CD8-positive, alpha-beta memory T cell (primary cell): ENCODE measurements at regions not wholly inside any gene's neighbourhood (a gene's known extent, or its start where the extent isn't known, plus 50 kb on each side); places are given as distances from the start of the nearest gene placed in this dataset.

Experiments used
- CTCF ChIA-PET: fragments of 350-600 bp; sonication (Branson Sonifier 250); formaldehyde crosslinking; loops from one replicate; lab custom pipeline; 2021; ENCODE audit warnings: antibody characterized with exemption; lab: Charles Lee
- POLR2A ChIA-PET: fragments of 350-600 bp; sonication (Branson Sonifier 250); formaldehyde crosslinking; loops from one replicate; lab custom pipeline; 2021; ENCODE audit warnings: antibody characterized with exemption; lab: Charles Lee
- DNase-seq, 5 donors: peaks; one replicate each; pipeline versions ENCODE4 v3.0.0 to v3.0.0-alpha.2; 2020 to 2022; ENCODE audit warnings: mixed read lengths in 1 of 5
- H3K27ac ChIP-seq: one replicate; pipeline ENCODE4 v1.7.0; 2013; ENCODE audit warnings: low read depth, mild to moderate bottlenecking, low read length, moderate library complexity
- H3K27me3 ChIP-seq: 2 replicates; pipeline ENCODE4 v1.7.0; 2013; ENCODE audit warnings: low read length, mild to moderate bottlenecking; ENCODE audit not compliant: insufficient read depth, poor library complexity, severe bottlenecking
- H3K36me3 ChIP-seq: 2 replicates; pipeline ENCODE4 v1.7.0; 2013; ENCODE audit warnings: mild to moderate bottlenecking, low read length, moderate library complexity; ENCODE audit not compliant: insufficient read depth
- H3K4me1 ChIP-seq: 2 replicates; pipeline ENCODE4 v1.7.0; 2013; ENCODE audit warnings: mild to moderate bottlenecking, low read length, moderate library complexity; ENCODE audit not compliant: insufficient read depth
- H3K4me3 ChIP-seq: 2 replicates; pipeline ENCODE4 v1.7.0; 2013; ENCODE audit warnings: mild to moderate bottlenecking, low read length
- H3K9me3 ChIP-seq: 2 replicates; pipeline ENCODE4 v1.7.0; 2013; ENCODE audit warnings: mild to moderate bottlenecking, low read length
- H3K27ac Mint-ChIP-seq, 8 donors: one replicate each; pipeline ENCODE4 v1.8.0; 2020 to 2021; ENCODE audit warnings: mixed read lengths in 8 of 8, mild to moderate bottlenecking in 6 of 8, inconsistent platforms in 3 of 8, moderate library complexity in 3 of 8
- H3K27me3 Mint-ChIP-seq, 2 donors: one replicate each; pipeline ENCODE4 v1.8.0; 2020 to 2021; ENCODE audit warnings: mixed read lengths in 2 of 2, mild to moderate bottlenecking in 1 of 2, moderate library complexity in 1 of 2
- H3K36me3 Mint-ChIP-seq, 3 donors: one replicate each; pipeline ENCODE4 v1.8.0; 2020 to 2021; ENCODE audit warnings: mixed read lengths in 3 of 3, inconsistent platforms in 1 of 3, mild to moderate bottlenecking in 1 of 3
- H3K4me1 Mint-ChIP-seq, 3 donors: one replicate each; pipeline ENCODE4 v1.8.0; 2020 to 2021; ENCODE audit warnings: mixed read lengths in 3 of 3, inconsistent platforms in 1 of 3, mild to moderate bottlenecking in 1 of 3
- H3K4me3 Mint-ChIP-seq, 7 donors: one replicate each; pipeline ENCODE4 v1.8.0; 2020 to 2021; ENCODE audit warnings: mixed read lengths in 7 of 7, mild to moderate bottlenecking in 6 of 7, moderate library complexity in 4 of 7, inconsistent platforms in 2 of 7
- H3K9me3 Mint-ChIP-seq, 5 donors: one replicate each; pipeline ENCODE4 v1.8.0; 2020 to 2022; ENCODE audit warnings: mixed read lengths in 5 of 5, mild to moderate bottlenecking in 3 of 5, moderate library complexity in 2 of 5, inconsistent platforms in 1 of 5

DNA sequence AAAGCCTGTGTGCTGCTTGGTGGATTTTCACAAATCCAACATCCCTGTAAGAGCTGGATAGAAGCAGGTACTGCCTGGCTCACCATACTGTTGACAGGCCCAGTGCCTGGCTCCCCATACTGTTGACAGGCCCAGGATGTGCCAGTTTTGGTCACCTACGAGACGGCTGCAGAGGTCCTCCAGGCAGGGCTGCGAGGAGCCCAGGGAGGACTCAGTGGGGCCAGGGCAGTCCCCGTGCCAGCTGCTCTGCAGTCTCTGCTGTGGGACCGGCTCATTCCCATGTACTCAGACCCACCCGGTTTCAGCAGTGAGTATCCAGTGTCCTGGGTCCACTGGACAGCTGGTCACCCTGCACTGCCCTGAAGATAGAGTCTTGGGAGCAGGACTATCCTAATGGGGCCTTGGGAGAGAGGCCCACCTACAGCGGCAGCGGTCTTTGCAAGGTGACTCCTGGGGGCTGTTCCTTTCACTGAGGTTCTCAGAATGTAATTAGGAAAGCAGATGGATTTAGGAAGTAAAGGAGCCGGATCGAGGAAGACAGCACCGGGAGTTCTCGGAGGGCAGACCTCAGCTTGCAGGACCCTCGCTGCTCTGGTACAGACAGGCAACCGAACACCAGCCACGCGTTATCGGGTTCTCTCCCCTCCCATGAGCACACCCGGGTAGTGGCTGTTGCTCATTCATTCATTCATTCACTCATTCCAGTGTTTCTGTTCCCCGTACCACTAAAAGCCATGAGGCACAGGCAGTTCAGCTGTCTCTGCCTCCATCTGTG, 106.1 kb downstream of the CTTN start:
- Histone ChIP-seq H3K4me3 (no peak overlapping the region), H3K27me3 (no peaks in the 10 kb centered on the region), H3K27ac (no peak overlapping the region), H3K9me3 (no peaks in the 10 kb centered on the region), H3K4me1 (no peaks in the 10 kb centered on the region), H3K36me3 (no peaks in the 10 kb centered on the region)
- H3K9me3 Mint-ChIP-seq, result no peaks in the 10 kb centered on the region
- H3K4me3 Mint-ChIP-seq, result no peak overlapping the region
- H3K27me3 Mint-ChIP-seq, result peaks cover 4 to 16% of the 10 kb centered on the region in 2 donors
- no peak overlapping the region for H3K27ac Mint-ChIP-seq
- H3K4me1 Mint-ChIP-seq, result no peaks in the 10 kb centered on the region
- DNase-seq, result peak in 1 of 5 donors; percentile 22
- ChIA-PET POLR2A (no interaction called here), CTCF (no interaction called here)
- no peaks in the 10 kb centered on the region for H3K36me3 Mint-ChIP-seq

DNA sequence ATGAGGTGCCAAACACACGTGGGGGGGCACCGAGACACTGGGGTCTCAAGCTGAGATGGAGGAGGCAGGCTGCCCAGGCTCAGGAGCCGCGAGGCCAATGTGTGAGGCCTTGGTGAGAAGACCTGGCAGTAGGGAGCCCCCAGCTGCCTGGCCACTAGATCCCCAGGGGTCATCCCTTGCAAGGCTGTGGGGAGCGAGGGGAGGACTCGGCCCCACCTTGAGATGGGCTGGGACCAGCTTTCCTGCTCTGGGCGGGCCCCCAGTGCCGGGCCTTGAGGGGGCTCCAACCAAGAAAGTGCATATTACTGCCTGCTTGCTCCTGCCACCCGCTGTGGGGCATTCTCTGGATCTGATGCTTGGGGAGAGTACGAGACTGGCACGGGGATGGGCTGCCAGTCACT, 107.0 kb downstream of the CTTN start:
- no peak overlapping the region for H3K4me3 ChIP-seq
- Mint-ChIP-seq H3K27me3 (peaks cover 4 to 16% of the 10 kb centered on the region in 2 donors), H3K27ac (no peak overlapping the region), H3K36me3 (no peaks in the 10 kb centered on the region), H3K4me3 (no peak overlapping the region), H3K4me1 (no peaks in the 10 kb centered on the region), H3K9me3 (no peaks in the 10 kb centered on the region)
- H3K36me3 ChIP-seq, result no peaks in the 10 kb centered on the region
- H3K4me1 ChIP-seq, result no peaks in the 10 kb centered on the region
- CTCF ChIA-PET, result no interaction called here
- no peaks in the 10 kb centered on the region for H3K27me3 ChIP-seq
- peak in 1 of 5 donors; percentile 32 for DNase-seq
- POLR2A ChIA-PET, result no interaction called here
- H3K9me3 ChIP-seq, result no peaks in the 10 kb centered on the region
- H3K27ac ChIP-seq, result no peak overlapping the region

DNA sequence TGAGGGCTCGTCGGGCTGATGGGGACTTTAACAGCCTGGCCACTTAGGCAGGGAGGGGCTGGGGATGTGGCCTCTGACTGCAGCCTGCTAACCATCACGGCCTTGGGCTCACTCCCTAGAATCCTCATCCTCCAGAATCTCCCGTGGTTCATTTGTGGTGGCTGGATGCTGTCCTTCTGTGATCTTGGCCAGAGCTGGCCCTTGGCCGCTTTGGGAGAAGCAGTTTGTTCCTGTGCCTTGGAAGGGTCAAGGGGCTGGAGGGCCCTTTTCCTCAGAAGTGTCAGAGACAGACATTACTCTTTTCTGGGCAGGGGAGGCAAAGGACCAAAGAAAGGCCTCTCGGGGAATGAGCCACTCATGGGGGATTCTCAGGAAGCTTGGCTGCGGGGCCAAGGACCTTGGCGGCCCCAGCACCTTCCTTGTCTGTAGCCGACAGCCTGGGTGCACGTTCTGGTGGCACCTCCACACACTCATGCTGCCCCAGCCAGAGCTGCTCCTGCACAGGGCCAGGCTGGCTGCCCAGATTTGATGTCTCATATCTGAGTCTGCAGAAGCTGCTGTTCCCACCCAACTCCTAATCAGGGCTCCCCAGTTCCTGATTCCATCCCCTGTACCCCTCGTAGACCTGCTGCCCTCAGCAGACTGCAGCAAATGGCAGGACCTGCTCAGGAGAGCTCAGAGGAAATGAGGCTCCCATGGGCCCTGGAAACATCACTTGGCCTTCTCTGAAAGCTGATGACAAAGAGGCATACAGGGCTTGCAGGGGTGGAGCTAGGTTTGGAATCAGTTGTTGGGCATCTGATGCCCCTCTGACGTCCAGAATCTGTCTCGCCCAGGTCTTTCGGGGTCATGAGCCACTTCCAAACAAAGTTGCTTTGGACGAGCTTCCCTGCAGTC, 107.7 kb downstream of the CTTN start:
- Histone ChIP-seq H3K27ac (no peak overlapping the region), H3K36me3 (no peaks in the 10 kb centered on the region), H3K9me3 (no peaks in the 10 kb centered on the region), H3K27me3 (no peaks in the 10 kb centered on the region), H3K4me1 (no peaks in the 10 kb centered on the region), H3K4me3 (no peak overlapping the region)
- H3K27ac Mint-ChIP-seq, result no peak overlapping the region
- H3K4me3 Mint-ChIP-seq, result no peak overlapping the region
- POLR2A ChIA-PET, result no interaction called here
- peaks cover 0 to 4% (median 0%) of the 10 kb centered on the region in 5 donors for H3K9me3 Mint-ChIP-seq
- CTCF ChIA-PET, result no interaction called here
- H3K4me1 Mint-ChIP-seq, result no peaks in the 10 kb centered on the region
- H3K27me3 Mint-ChIP-seq, result peaks cover 4 to 16% of the 10 kb centered on the region in 2 donors
- H3K36me3 Mint-ChIP-seq, result no peaks in the 10 kb centered on the region
- peak in 1 of 5 donors; percentile 44 for DNase-seq

DNA sequence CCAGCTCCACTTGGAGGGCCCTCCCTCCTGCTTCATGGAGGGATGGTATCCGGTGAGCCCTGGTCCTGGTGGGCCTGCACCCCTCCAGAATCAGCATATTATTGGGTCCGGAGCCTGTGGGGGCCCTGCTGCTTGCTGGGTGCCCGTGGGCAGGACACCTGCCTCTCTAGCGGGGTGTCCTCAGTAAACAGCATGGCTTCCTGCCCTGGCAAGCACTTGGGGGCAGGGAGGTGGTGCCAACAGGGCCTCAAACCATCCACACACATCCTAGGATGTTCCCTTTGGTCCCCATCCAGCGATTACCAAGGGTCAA, 108.3 kb downstream of the CTTN start:
- Mint-ChIP-seq H3K4me3 (no peak overlapping the region), H3K27me3 (peaks cover 4 to 16% of the 10 kb centered on the region in 2 donors), H3K36me3 (no peaks in the 10 kb centered on the region), H3K4me1 (no peaks in the 10 kb centered on the region), H3K27ac (no peak overlapping the region), H3K9me3 (peaks cover 0 to 7% (median 0%) of the 10 kb centered on the region in 5 donors)
- no peaks in the 10 kb centered on the region for H3K4me1 ChIP-seq
- CTCF ChIA-PET, result no interaction called here
- no peaks in the 10 kb centered on the region for H3K9me3 ChIP-seq
- no peaks in the 10 kb centered on the region for H3K36me3 ChIP-seq
- POLR2A ChIA-PET, result no interaction called here
- H3K27ac ChIP-seq, result no peak overlapping the region
- H3K27me3 ChIP-seq, result no peaks in the 10 kb centered on the region
- no peak for DNase-seq
- no peak overlapping the region for H3K4me3 ChIP-seq

DNA sequence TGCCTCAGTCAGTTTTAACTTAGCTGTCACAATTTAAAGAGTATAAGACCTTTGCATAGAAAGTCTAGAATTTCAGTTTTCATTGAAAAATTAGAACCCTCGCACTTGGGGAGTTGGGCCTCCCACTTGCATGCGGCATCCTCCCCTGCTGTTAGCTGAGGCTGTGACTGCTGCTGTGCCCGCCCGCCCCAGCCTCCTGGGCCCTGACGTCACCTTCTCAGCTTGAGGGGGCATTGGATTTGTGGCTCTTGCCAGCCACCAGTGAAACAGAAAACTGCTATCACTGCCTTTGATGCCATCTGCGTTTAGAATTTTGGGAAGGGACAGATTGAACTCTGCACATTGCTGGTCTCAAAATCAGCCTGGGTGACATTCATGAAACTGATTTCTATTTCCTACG, 108.7 kb downstream of the CTTN start:
- no peaks in the 10 kb centered on the region for H3K4me1 Mint-ChIP-seq
- Histone ChIP-seq H3K4me3 (no peak overlapping the region), H3K4me1 (no peaks in the 10 kb centered on the region), H3K9me3 (no peaks in the 10 kb centered on the region), H3K27ac (no peak overlapping the region), H3K36me3 (no peaks in the 10 kb centered on the region), H3K27me3 (no peaks in the 10 kb centered on the region)
- no peak overlapping the region for H3K27ac Mint-ChIP-seq
- H3K36me3 Mint-ChIP-seq, result no peaks in the 10 kb centered on the region
- H3K27me3 Mint-ChIP-seq, result peaks cover 3 to 16% of the 10 kb centered on the region in 2 donors
- ChIA-PET POLR2A (no interaction called here), CTCF (no interaction called here)
- no peak overlapping the region for H3K4me3 Mint-ChIP-seq
- H3K9me3 Mint-ChIP-seq, result peaks cover 2 to 8% (median 3%) of the 10 kb centered on the region in 5 donors
- DNase-seq, result no peak

DNA sequence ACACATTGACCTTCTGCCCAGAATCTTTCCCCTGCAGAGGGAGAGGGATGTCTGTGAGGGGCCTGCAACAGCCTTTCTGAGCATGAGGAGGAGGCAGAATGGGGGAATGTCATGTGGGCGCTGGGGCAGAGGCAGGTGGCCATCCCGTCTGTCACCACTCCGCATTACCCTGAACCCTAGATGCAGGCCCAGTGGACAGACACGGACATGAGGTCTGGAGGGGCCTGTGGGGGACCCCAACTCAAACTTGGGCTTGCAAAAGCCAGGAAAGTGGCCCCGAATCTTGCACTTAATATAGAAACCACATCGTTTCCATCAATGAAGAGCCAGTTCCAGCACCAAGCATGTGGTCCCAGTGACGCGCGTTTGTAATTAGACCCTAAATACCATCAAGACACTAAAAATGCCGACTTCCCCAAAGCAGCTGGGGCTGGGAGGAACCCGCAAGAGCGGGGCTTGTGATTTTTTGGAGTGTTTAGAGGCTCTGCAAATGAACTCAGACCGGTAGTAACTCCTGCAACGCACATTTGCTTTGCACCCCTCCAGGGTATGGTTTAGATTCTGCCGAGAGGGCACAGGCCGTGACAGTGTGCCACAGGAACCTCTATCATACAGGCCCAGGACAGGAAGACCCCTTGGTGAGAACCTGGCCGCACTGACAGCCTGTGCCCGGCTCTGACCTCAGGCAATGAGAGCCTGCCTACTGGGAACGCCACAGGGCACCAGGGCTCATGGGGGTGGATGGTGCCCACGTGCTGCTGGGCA, 109.3 kb downstream of the CTTN start:
- H3K27ac ChIP-seq, result no peak overlapping the region
- peaks cover 3 to 16% of the 10 kb centered on the region in 2 donors for H3K27me3 Mint-ChIP-seq
- peak in 1 of 5 donors; percentile 32 for DNase-seq
- no peaks in the 10 kb centered on the region for H3K4me1 ChIP-seq
- no peaks in the 10 kb centered on the region for H3K36me3 Mint-ChIP-seq
- POLR2A ChIA-PET, result no interaction called here
- H3K27ac Mint-ChIP-seq, result no peak overlapping the region
- no peak overlapping the region for H3K4me3 Mint-ChIP-seq
- H3K9me3 Mint-ChIP-seq, result peaks cover 6 to 13% (median 10%) of the 10 kb centered on the region in 5 donors
- no peaks in the 10 kb centered on the region for H3K9me3 ChIP-seq
- no peak overlapping the region for H3K4me3 ChIP-seq
- CTCF ChIA-PET, result interaction anchor here (0.6 kb wide), 1 partner anchor 350 kb away, joined by 3 read pairs; no protein-coding TSS in a partner anchor
- no peaks in the 10 kb centered on the region for H3K36me3 ChIP-seq
- H3K4me1 Mint-ChIP-seq, result no peaks in the 10 kb centered on the region
- no peaks in the 10 kb centered on the region for H3K27me3 ChIP-seq

DNA sequence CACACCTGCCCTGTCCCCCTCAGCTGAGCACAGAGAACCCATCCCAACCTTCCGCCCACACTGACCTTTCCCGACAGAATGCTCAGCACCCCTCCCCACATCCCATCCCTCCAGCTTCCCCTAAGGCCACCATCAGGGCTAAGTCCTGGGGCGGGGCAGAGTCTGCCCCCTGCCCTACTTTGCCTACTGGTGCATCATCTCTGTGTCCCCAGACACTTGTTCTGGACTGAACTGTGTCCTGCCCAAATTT, 109.8 kb downstream of the CTTN start:
- Histone ChIP-seq H3K4me3 (no peak overlapping the region), H3K27me3 (no peaks in the 10 kb centered on the region), H3K27ac (no peak overlapping the region), H3K9me3 (no peaks in the 10 kb centered on the region), H3K4me1 (no peaks in the 10 kb centered on the region), H3K36me3 (no peaks in the 10 kb centered on the region)
- ChIA-PET POLR2A (no interaction called here), CTCF (interaction anchor here (0.6 kb wide), 1 partner anchor 351 kb away, joined by 3 read pairs; no protein-coding TSS in a partner anchor)
- Mint-ChIP-seq H3K9me3 (peaks cover 11 to 18% (median 15%) of the 10 kb centered on the region in 5 donors), H3K4me1 (no peaks in the 10 kb centered on the region), H3K36me3 (no peaks in the 10 kb centered on the region), H3K4me3 (no peak overlapping the region), H3K27ac (no peak overlapping the region), H3K27me3 (peaks cover 1 to 16% of the 10 kb centered on the region in 2 donors)
- DNase-seq, result peak in 1 of 5 donors; percentile 16

DNA sequence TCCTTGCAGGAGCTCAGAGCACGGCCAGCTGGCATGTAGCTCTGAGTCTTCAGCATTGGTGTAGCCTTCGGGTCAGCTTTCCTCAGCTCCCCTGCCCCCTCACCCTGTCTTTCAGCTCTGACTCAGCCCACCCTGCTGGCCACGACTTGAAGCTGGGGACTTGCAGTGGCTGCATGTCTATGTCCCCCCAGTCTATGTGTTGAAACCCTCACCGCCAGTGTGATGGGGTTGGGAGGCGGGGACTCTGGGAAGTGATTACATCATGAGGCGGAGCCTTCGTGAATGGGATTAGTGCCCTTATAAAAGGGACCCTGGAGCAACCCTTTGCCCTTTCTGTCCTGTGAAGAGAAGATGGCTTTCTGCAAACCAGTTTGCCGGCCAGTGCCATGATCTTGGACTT, 111.1 kb downstream of the CTTN start:
- H3K4me1 Mint-ChIP-seq, result no peaks in the 10 kb centered on the region
- Histone ChIP-seq H3K4me1 (no peaks in the 10 kb centered on the region), H3K27ac (no peak overlapping the region), H3K9me3 (no peaks in the 10 kb centered on the region), H3K36me3 (no peaks in the 10 kb centered on the region), H3K4me3 (no peak overlapping the region), H3K27me3 (no peaks in the 10 kb centered on the region)
- no peaks in the 10 kb centered on the region for H3K36me3 Mint-ChIP-seq
- H3K9me3 Mint-ChIP-seq, result peaks cover 13 to 27% (median 20%) of the 10 kb centered on the region in 5 donors
- ChIA-PET POLR2A (no interaction called here), CTCF (no interaction called here)
- peaks cover 3 to 11% of the 10 kb centered on the region in 2 donors for H3K27me3 Mint-ChIP-seq
- DNase-seq, result peak in 1 of 5 donors; percentile 31
- no peak overlapping the region for H3K27ac Mint-ChIP-seq
- H3K4me3 Mint-ChIP-seq, result no peak overlapping the region
